Endothelial cell of umbilical vein (primary cell): ENCODE measurements at regions not wholly inside any gene's neighbourhood (a gene's known extent, or its start where the extent isn't known, plus 50 kb on each side); places are given as distances from the start of the nearest gene placed in this dataset.

Experiments used
- BruUV-seq: library from RNA; stranded (reverse); fragments of 400-500 nt; replicated peaks from 2 replicates; lab custom pipeline; 2021; lab: Mats Ljungman, UMichigan
- CTCF ChIA-PET: fragments of 300-600, 350-600 bp; sonication (Branson Sonifier 250); formaldehyde crosslinking; loops from one replicate; lab custom pipeline; 2021; ENCODE audit warnings: antibody characterized with exemption, inconsistent platforms; lab: Charles Lee
- POLR2A ChIA-PET: fragments of 300-600, 350-600 bp; sonication (Branson Sonifier 250); formaldehyde crosslinking; loops from one replicate; lab custom pipeline; 2021; ENCODE audit warnings: antibody characterized with exemption, inconsistent platforms; lab: Charles Lee
- DNase-seq: peaks from one replicate; pipeline ENCODE4 v3.0.0-alpha.2; 2011; ENCODE audit warnings: low read depth, low spot score
- FAIRE-seq: peaks from 2 replicates; lab custom pipeline; 2011; peaks lifted over from hg19 to GRCh38; lab: Jason Lieb, UNC
- H2AFZ ChIP-seq: 2 replicates; pipeline ENCODE4 v1.6.0; 2012; ENCODE audit warnings: low read depth, low read length, control low read depth, inconsistent platforms
- H3K27ac ChIP-seq: 2 replicates; pipeline ENCODE4 v1.5.1; 2011; ENCODE audit warnings: low read depth, mild to moderate bottlenecking, control low read depth, low read length, moderate library complexity; ENCODE audit not compliant: insufficient read depth
- H3K27me3 ChIP-seq, 2 experiments: 2 replicates each; pipeline versions ENCODE4 v1.6.0 to v1.6.1; 2011; ENCODE audit warnings: low read length in 2 of 2, mixed read lengths in 1 of 2; ENCODE audit not compliant: control insufficient read depth in 2 of 2, insufficient read depth in 2 of 2
- H3K36me3 ChIP-seq, 2 experiments: 2 replicates in 1 of 2; 3 replicates in 1 of 2; pipeline ENCODE4 v1.5.1; 2011; ENCODE audit warnings: low read length in 2 of 2, mild to moderate bottlenecking in 1 of 2, moderate library complexity in 1 of 2; ENCODE audit not compliant: control insufficient read depth in 2 of 2, insufficient read depth in 2 of 2; ENCODE audit errors: extremely low read depth in 1 of 2
- H3K4me1 ChIP-seq: 3 replicates; pipeline ENCODE4 v1.5.1; 2011; ENCODE audit warnings: mild to moderate bottlenecking, low read length; ENCODE audit not compliant: control insufficient read depth, insufficient read depth; ENCODE audit errors: extremely low read depth
- H3K4me2 ChIP-seq: 2 replicates; pipeline ENCODE4 v1.6.1; 2011; ENCODE audit warnings: low read length, control low read depth, mixed read lengths; ENCODE audit not compliant: insufficient read depth
- H3K4me3 ChIP-seq, 3 experiments: fragments of 200-600 bp in 1 of 3; sonication (generic), shearing (Covaris generic) in 1 of 3; replicated peaks in 1 of 3; 2 replicates each; pipeline ENCODE4 v1.5.1; 2011 to 2016; ENCODE audit warnings: control low read depth in 3 of 3, low read length in 3 of 3, mild to moderate bottlenecking in 2 of 3, inconsistent platforms in 1 of 3, low read depth in 1 of 3, moderate library complexity in 1 of 3; ENCODE audit not compliant: insufficient read depth in 1 of 3
- H3K79me2 ChIP-seq: 2 replicates; pipeline ENCODE4 v1.6.0; 2012; ENCODE audit warnings: low read length, inconsistent platforms; ENCODE audit not compliant: control insufficient read depth, insufficient read depth
- H3K9ac ChIP-seq: replicated peaks from 2 replicates; pipeline ENCODE3; 2011; ENCODE audit warnings: low read length, control low read depth; ENCODE audit not compliant: insufficient read depth; ENCODE audit errors: extremely low read depth
- H3K9me1 ChIP-seq: replicated peaks from 3 replicates; pipeline ENCODE4 v1.6.0; 2011; ENCODE audit warnings: mild to moderate bottlenecking, low read length; ENCODE audit not compliant: control insufficient read depth, insufficient read depth; ENCODE audit errors: extremely low read depth
- H3K9me3 ChIP-seq: replicated peaks from 2 replicates; pipeline ENCODE4 v1.5.1; 2012; ENCODE audit warnings: low read length, inconsistent platforms; ENCODE audit not compliant: control insufficient read depth, insufficient read depth
- H4K20me1 ChIP-seq: replicated peaks from 2 replicates; pipeline ENCODE3; 2011; ENCODE audit warnings: mild to moderate bottlenecking, low read length; ENCODE audit not compliant: control insufficient read depth, insufficient read depth; ENCODE audit errors: extremely low read depth
- CTCF ChIP-seq, 2 donors: IDR thresholded peaks; 1 replicate in 1 of 2; 2 replicates in 1 of 2; pipeline ENCODE4 v1.5.1; 2011; ENCODE audit warnings: low read length in 2 of 2, mild to moderate bottlenecking in 2 of 2, moderate library complexity in 2 of 2, control low read depth in 1 of 2, inconsistent platforms in 1 of 2, low read depth in 1 of 2; ENCODE audit not compliant: insufficient read depth in 1 of 2; ENCODE audit errors: extremely low read depth in 1 of 2
- EZH2 ChIP-seq: IDR thresholded peaks from 2 replicates; pipeline ENCODE4 v1.6.1; 2012; ENCODE audit warnings: borderline replicate concordance, low read depth, mild to moderate bottlenecking, moderate library complexity, low read length, inconsistent platforms; ENCODE audit not compliant: severe bottlenecking
- FOS ChIP-seq: IDR thresholded peaks from 2 replicates; pipeline ENCODE4 v1.6.1; 2011; ENCODE audit warnings: mild to moderate bottlenecking, low read length, moderate library complexity, borderline replicate concordance; ENCODE audit not compliant: insufficient read depth
- GATA2 ChIP-seq: IDR thresholded peaks from 2 replicates; pipeline ENCODE4 v1.7.0; 2011; ENCODE audit warnings: low read depth, mild to moderate bottlenecking, moderate library complexity, mixed read lengths, low read length; ENCODE audit not compliant: insufficient read length, insufficient read depth
- JUN ChIP-seq: IDR thresholded peaks from 2 replicates; pipeline ENCODE4 v1.6.1; 2011; ENCODE audit warnings: borderline replicate concordance, low read depth; ENCODE audit not compliant: insufficient read length, insufficient read depth
- MAX ChIP-seq: IDR thresholded peaks from 2 replicates; pipeline ENCODE4 v1.6.1; 2011; ENCODE audit not compliant: insufficient read depth, insufficient read length
- MYC ChIP-seq: IDR thresholded peaks from one replicate; pipeline ENCODE4 v1.6.1; 2011; ENCODE audit warnings: mild to moderate bottlenecking, low read depth, low read length
- POLR2A ChIP-seq: IDR thresholded peaks from 2 replicates; pipeline ENCODE4 v1.6.1; 2012; ENCODE audit warnings: low read depth, mild to moderate bottlenecking, control low read depth, low read length
- POLR2AphosphoS5 ChIP-seq: IDR thresholded peaks from 2 replicates; pipeline ENCODE4 v1.6.1; 2012; ENCODE audit warnings: low read depth, mild to moderate bottlenecking, control low read depth, low read length, moderate library complexity; ENCODE audit not compliant: insufficient read depth
- dilution Hi-C: fragments of 300-500 bp; cut with MboI; formaldehyde crosslinking; loops from one replicate; pipeline ENCODE4 v1.15.0; 2019; ENCODE audit warnings: low sequenced_read_pairs; ENCODE audit not compliant: extremely low pct_ligation_motif_present
- intact Hi-C: fragments of 100-400 bp; cut with micrococcal nuclease; formaldehyde crosslinking; loops from one replicate; pipeline ENCODE4 v1.10.0; 2022

- no peak overlapping the region for H2AFZ ChIP-seq
- ChIA-PET POLR2A (no interaction called here), CTCF (no interaction called here)
- H3K79me2 ChIP-seq: no peaks in the 10 kb centered on the region
- no peak for TF ChIP-seq MYC
- no peak for TF ChIP-seq POLR2AphosphoS5
- TF ChIP-seq CTCF (IDR thresholded peaks at IDR 0.05; ENCODE audit: extremely low read depth in 1 of 2, insufficient read depth in 1 of 2, low read depth in 1 of 2, low read length in 2 of 2): no peak
- TF ChIP-seq JUN: no peak
- no peak for TF ChIP-seq EZH2
- TF ChIP-seq POLR2A: no peak
- TF ChIP-seq GATA2: no peak
- no peak for TF ChIP-seq FOS
- TF ChIP-seq MAX: no peak
- no peaks in the 10 kb centered on the region for H4K20me1 ChIP-seq
- H3K4me3 ChIP-seq: no peak overlapping the region
- intact Hi-C loops: no loop called here
- no peaks in the 10 kb centered on the region for H3K9me3 ChIP-seq
- no peaks in the 10 kb centered on the region for H3K36me3 ChIP-seq
- no peaks in the 10 kb centered on the region for H3K27me3 ChIP-seq
- DNase-seq (no peak), FAIRE-seq (no peak)
- no TSS peak for BruUV-seq
- no peak overlapping the region for H3K27ac ChIP-seq
- no peak overlapping the region for H3K9ac ChIP-seq
- no peaks in the 10 kb centered on the region for H3K4me1 ChIP-seq
- H3K4me2 ChIP-seq: no peak overlapping the region
- dilution Hi-C loops: no loop called here
- no peaks in the 10 kb centered on the region for H3K9me1 ChIP-seq
Measured at GRCh38 chr11:92346220-92346619, 121.6 kb downstream of the FAT3 start.
